AG08396 (cell line): ENCODE measurements at regions not wholly inside any gene's neighbourhood (a gene's known extent, or its start where the extent isn't known, plus 50 kb on each side); places are given as distances from the start of the nearest gene placed in this dataset.

Experiments used
- DNase-seq: peaks from one replicate; pipeline ENCODE4 v3.0.0; 2012; ENCODE audit warnings: low spot score, mixed read lengths

GRCh38 chr10:101297901-101298486, 56.0 kb upstream of the BTRC start:
- peak; percentile 84 for DNase-seq

- DNase-seq, result no peak
Observed at GRCh38 chr10:101299211-101299610, 54.8 kb upstream of the BTRC start.

- DNase-seq, result peak; percentile 58
Observed at GRCh38 chr10:101301111-101301731, 52.7 kb upstream of the BTRC start.

GRCh38 chr10:101303087-101303703, 50.8 kb upstream of the BTRC start:
- DNase-seq, result no peak
